ENCODE measurements at regions not wholly inside any gene's neighbourhood (a gene's known extent, or its start where the extent isn't known, plus 50 kb on each side); places are given as distances from the start of the nearest gene placed in this dataset.

GRCh38 chr20:8953300-8953699 lies 115.6 kb upstream of the PLCB4 start:
- Histone ChIP-seq H3K4me3 (ENCODE audit: insufficient read depth in 1 of 2, low read depth in 1 of 2, low read length in 2 of 2) (no peak overlapping the region), H3K36me3 (ENCODE audit: control insufficient read depth in 1 of 2, insufficient read depth in 2 of 2, low read depth in 1 of 2, low read length in 2 of 2) (no peaks in the 10 kb centered on the region), H3K27me3 (ENCODE audit: control insufficient read depth in 1 of 2, insufficient read depth in 1 of 2, low read length in 2 of 2) (peaks cover 0 to 34% of the 10 kb centered on the region in 2 experiments), H2AK5ac (ENCODE audit: low read length, severe bottlenecking) (no peak overlapping the region), H3K4me1 (ENCODE audit: control insufficient read depth, insufficient read depth, low read depth, low read length) (no peaks in the 10 kb centered on the region), H2BK15ac (ENCODE audit: low read depth, poor library complexity, severe bottlenecking) (no peak overlapping the region), H4K8ac (ENCODE audit: low read length) (no peak overlapping the region), H2AFZ (ENCODE audit: low read depth, low read length) (no peak overlapping the region), H3K14ac (ENCODE audit: low read length in 2 of 2) (no peak overlapping the region), H3K9me3 (ENCODE audit: control insufficient read depth, low read length) (no peaks in the 10 kb centered on the region), H3K9ac (ENCODE audit: low read length) (no peak overlapping the region), H2BK12ac (ENCODE audit: low read length in 2 of 2) (no peak overlapping the region), H3K4me2 (ENCODE audit: low read length, poor library complexity, severe bottlenecking) (no peak overlapping the region), H2BK120ac (ENCODE audit: low read depth, low read length) (no peak overlapping the region), H3K4ac (ENCODE audit: low read depth in 1 of 2, low read length in 2 of 2) (no peak overlapping the region), H4K91ac (ENCODE audit: low read length) (no peak overlapping the region), H3K27ac (ENCODE audit: low read length, poor library complexity, severe bottlenecking) (no peak overlapping the region), H3K23ac (ENCODE audit: low read length in 2 of 2) (no peak overlapping the region), H3K79me1 (replicated peaks; ENCODE audit: low read length, poor library complexity, severe bottlenecking) (no peaks in the 10 kb centered on the region), H2BK5ac (ENCODE audit: low read depth, low read length, poor library complexity, severe bottlenecking) (no peak overlapping the region), H3K18ac (ENCODE audit: low read depth in 1 of 2, low read length in 2 of 2) (no peak overlapping the region)
- no peak for DNase-seq
- WGBS: no CpG with 5 or more reads among the region's 1 CpG

- no peak overlapping the region for H3K4ac ChIP-seq (ENCODE audit: low read depth in 1 of 2, low read length in 2 of 2)
- H4K91ac ChIP-seq (ENCODE audit: low read length): no peak overlapping the region
- no peak overlapping the region for H2BK120ac ChIP-seq (ENCODE audit: low read depth, low read length)
- H3K18ac ChIP-seq (ENCODE audit: low read depth in 1 of 2, low read length in 2 of 2): no peak overlapping the region
- no peak overlapping the region for H3K4me3 ChIP-seq (ENCODE audit: insufficient read depth in 1 of 2, low read depth in 1 of 2, low read length in 2 of 2)
- WGBS: 81% methylated on average over 4 of the region's 4 CpGs
- no peak overlapping the region for H2BK5ac ChIP-seq (ENCODE audit: low read depth, low read length, poor library complexity, severe bottlenecking)
- H3K4me2 ChIP-seq (ENCODE audit: low read length, poor library complexity, severe bottlenecking): no peak overlapping the region
- no peak for DNase-seq
- no peak overlapping the region for H3K9ac ChIP-seq (ENCODE audit: low read length)
- H2BK12ac ChIP-seq (ENCODE audit: low read length in 2 of 2): no peak overlapping the region
- no peaks in the 10 kb centered on the region for H3K4me1 ChIP-seq (ENCODE audit: control insufficient read depth, insufficient read depth, low read depth, low read length)
- H2AFZ ChIP-seq (ENCODE audit: low read depth, low read length): no peak overlapping the region
- no peak overlapping the region for H3K14ac ChIP-seq (ENCODE audit: low read length in 2 of 2)
- no peak overlapping the region for H2BK15ac ChIP-seq (ENCODE audit: low read depth, poor library complexity, severe bottlenecking)
- no peaks in the 10 kb centered on the region for H3K9me3 ChIP-seq (ENCODE audit: control insufficient read depth, low read length)
- H3K27me3 ChIP-seq (ENCODE audit: control insufficient read depth in 1 of 2, insufficient read depth in 1 of 2, low read length in 2 of 2): no peaks in the 10 kb centered on the region
- no peaks in the 10 kb centered on the region for H3K79me1 ChIP-seq (replicated peaks; ENCODE audit: low read length, poor library complexity, severe bottlenecking)
- H4K8ac ChIP-seq (ENCODE audit: low read length): no peak overlapping the region
- no peaks in the 10 kb centered on the region for H3K36me3 ChIP-seq (ENCODE audit: control insufficient read depth in 1 of 2, insufficient read depth in 2 of 2, low read depth in 1 of 2, low read length in 2 of 2)
- no peak overlapping the region for H3K27ac ChIP-seq (ENCODE audit: low read length, poor library complexity, severe bottlenecking)
- H3K23ac ChIP-seq (ENCODE audit: low read length in 2 of 2): no peak overlapping the region
- H2AK5ac ChIP-seq (ENCODE audit: low read length, severe bottlenecking): no peak overlapping the region
Measured at GRCh38 chr20:8960241-8960640, 108.6 kb upstream of the PLCB4 start.

- H2AK5ac ChIP-seq (ENCODE audit: low read length, severe bottlenecking): no peak overlapping the region
- H2BK5ac ChIP-seq (ENCODE audit: low read depth, low read length, poor library complexity, severe bottlenecking): no peak overlapping the region
- no peak overlapping the region for H2BK120ac ChIP-seq (ENCODE audit: low read depth, low read length)
- H3K14ac ChIP-seq (ENCODE audit: low read length in 2 of 2): no peak overlapping the region
- no peak overlapping the region for H4K8ac ChIP-seq (ENCODE audit: low read length)
- H3K9ac ChIP-seq (ENCODE audit: low read length): no peak overlapping the region
- H3K23ac ChIP-seq (ENCODE audit: low read length in 2 of 2): no peak overlapping the region
- no peak overlapping the region for H3K18ac ChIP-seq (ENCODE audit: low read depth in 1 of 2, low read length in 2 of 2)
- no peak overlapping the region for H3K4me2 ChIP-seq (ENCODE audit: low read length, poor library complexity, severe bottlenecking)
- H3K4me3 ChIP-seq (ENCODE audit: insufficient read depth in 1 of 2, low read depth in 1 of 2, low read length in 2 of 2): no peak overlapping the region
- H3K4me1 ChIP-seq (ENCODE audit: control insufficient read depth, insufficient read depth, low read depth, low read length): no peaks in the 10 kb centered on the region
- H2AFZ ChIP-seq (ENCODE audit: low read depth, low read length): no peak overlapping the region
- no peaks in the 10 kb centered on the region for H3K36me3 ChIP-seq (ENCODE audit: control insufficient read depth in 1 of 2, insufficient read depth in 2 of 2, low read depth in 1 of 2, low read length in 2 of 2)
- H3K9me3 ChIP-seq (ENCODE audit: control insufficient read depth, low read length): peaks cover 3% of the 10 kb centered on the region
- no peak overlapping the region for H3K27ac ChIP-seq (ENCODE audit: low read length, poor library complexity, severe bottlenecking)
- H3K4ac ChIP-seq (ENCODE audit: low read depth in 1 of 2, low read length in 2 of 2): no peak overlapping the region
- no peak overlapping the region for H2BK12ac ChIP-seq (ENCODE audit: low read length in 2 of 2)
- no peak overlapping the region for H4K91ac ChIP-seq (ENCODE audit: low read length)
- no peaks in the 10 kb centered on the region for H3K79me1 ChIP-seq (replicated peaks; ENCODE audit: low read length, poor library complexity, severe bottlenecking)
- no peaks in the 10 kb centered on the region for H3K27me3 ChIP-seq (ENCODE audit: control insufficient read depth in 1 of 2, insufficient read depth in 1 of 2, low read length in 2 of 2)
- no peak for DNase-seq
- H2BK15ac ChIP-seq (ENCODE audit: low read depth, poor library complexity, severe bottlenecking): no peak overlapping the region
Measured at GRCh38 chr20:8963330-8963729, 105.6 kb upstream of the PLCB4 start.

- Histone ChIP-seq H3K27ac (ENCODE audit: low read length, poor library complexity, severe bottlenecking) (no peak overlapping the region), H2AFZ (ENCODE audit: low read depth, low read length) (no peak overlapping the region)
Measured at GRCh38 chr20:8964959-8965562, 103.8 kb upstream of the PLCB4 start.

More at GRCh38 chr20:8964959-8965562, 103.8 kb upstream of the PLCB4 start:
- H3K36me3 ChIP-seq (ENCODE audit: control insufficient read depth in 1 of 2, insufficient read depth in 2 of 2, low read depth in 1 of 2, low read length in 2 of 2): no peaks in the 10 kb centered on the region
- 68% methylated on average over 4 of the region's 5 CpGs for WGBS
- H2BK12ac ChIP-seq (ENCODE audit: low read length in 2 of 2): no peak overlapping the region
- H3K4me1 ChIP-seq (ENCODE audit: control insufficient read depth, insufficient read depth, low read depth, low read length): no peaks in the 10 kb centered on the region
- no peak for DNase-seq
- H3K4ac ChIP-seq (ENCODE audit: low read depth in 1 of 2, low read length in 2 of 2): no peak overlapping the region
- no peaks in the 10 kb centered on the region for H3K79me1 ChIP-seq (replicated peaks; ENCODE audit: low read length, poor library complexity, severe bottlenecking)
- H3K4me3 ChIP-seq (ENCODE audit: insufficient read depth in 1 of 2, low read depth in 1 of 2, low read length in 2 of 2): no peak overlapping the region
- H3K27me3 ChIP-seq (ENCODE audit: control insufficient read depth in 1 of 2, insufficient read depth in 1 of 2, low read length in 2 of 2): no peaks in the 10 kb centered on the region
- H3K14ac ChIP-seq (ENCODE audit: low read length in 2 of 2): no peak overlapping the region
- no peak overlapping the region for H2AK5ac ChIP-seq (ENCODE audit: low read length, severe bottlenecking)
- no peak overlapping the region for H4K91ac ChIP-seq (ENCODE audit: low read length)
- H2BK15ac ChIP-seq (ENCODE audit: low read depth, poor library complexity, severe bottlenecking): peak overlapping the region; percentile 37
- H3K9me3 ChIP-seq (ENCODE audit: control insufficient read depth, low read length): peaks cover 3% of the 10 kb centered on the region
- no peak overlapping the region for H4K8ac ChIP-seq (ENCODE audit: low read length)
- H3K9ac ChIP-seq (ENCODE audit: low read length): no peak overlapping the region
- no peak overlapping the region for H2BK5ac ChIP-seq (ENCODE audit: low read depth, low read length, poor library complexity, severe bottlenecking)
- H3K18ac ChIP-seq (ENCODE audit: low read depth in 1 of 2, low read length in 2 of 2): no peak overlapping the region
- no peak overlapping the region for H2BK120ac ChIP-seq (ENCODE audit: low read depth, low read length)
- no peak overlapping the region for H3K23ac ChIP-seq (ENCODE audit: low read length in 2 of 2)
- no peak overlapping the region for H3K4me2 ChIP-seq (ENCODE audit: low read length, poor library complexity, severe bottlenecking)
